AG20443 (cell line): ENCODE measurements at regions not wholly inside any gene's neighbourhood (a gene's known extent, or its start where the extent isn't known, plus 50 kb on each side); places are given as distances from the start of the nearest gene placed in this dataset.
"Not testable (repeated sequence)": the region's sequence is repeated elsewhere in the genome, so short reads cannot be mapped to it uniquely, and the experiment has no call there.

ENCODE experiments used
- DNase-seq: peaks from one replicate; pipeline ENCODE4 v3.0.0; 2012; ENCODE audit warnings: low spot score, mixed read lengths

DNA sequence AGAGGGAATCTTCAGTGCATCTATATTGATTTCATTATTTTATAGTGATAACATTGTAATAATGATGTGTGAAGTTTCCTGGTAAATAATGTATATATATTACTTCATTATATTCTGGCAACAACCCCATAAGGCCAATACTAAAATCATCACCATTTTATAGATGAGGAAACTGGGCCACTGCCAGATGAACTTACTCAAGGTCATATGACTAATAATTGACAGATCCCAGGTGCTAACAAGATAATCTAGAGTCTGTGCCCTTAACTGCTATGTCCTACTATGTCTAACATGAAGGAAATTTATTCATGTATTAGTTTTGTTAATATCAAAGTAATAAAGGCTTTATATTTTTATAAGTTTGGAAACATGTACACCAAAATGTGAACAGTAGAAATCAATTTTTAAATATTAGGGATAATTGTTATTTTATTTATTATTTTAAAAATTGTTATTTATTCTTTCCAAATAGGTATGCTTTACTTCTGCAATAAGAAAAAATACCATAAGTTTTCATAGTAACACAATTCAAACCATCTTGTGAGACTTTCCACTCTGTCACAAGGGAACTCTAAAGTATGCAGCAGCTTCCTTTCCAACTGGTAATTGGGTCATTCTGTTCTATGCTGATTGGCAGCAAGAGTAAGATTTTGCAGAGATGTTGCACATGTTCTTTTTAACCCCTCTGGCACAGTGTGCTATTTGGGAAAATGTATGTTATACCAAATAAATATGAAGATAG lies 90.8 kb upstream of the CMC1 start:
- DNase-seq: no peak

DNA sequence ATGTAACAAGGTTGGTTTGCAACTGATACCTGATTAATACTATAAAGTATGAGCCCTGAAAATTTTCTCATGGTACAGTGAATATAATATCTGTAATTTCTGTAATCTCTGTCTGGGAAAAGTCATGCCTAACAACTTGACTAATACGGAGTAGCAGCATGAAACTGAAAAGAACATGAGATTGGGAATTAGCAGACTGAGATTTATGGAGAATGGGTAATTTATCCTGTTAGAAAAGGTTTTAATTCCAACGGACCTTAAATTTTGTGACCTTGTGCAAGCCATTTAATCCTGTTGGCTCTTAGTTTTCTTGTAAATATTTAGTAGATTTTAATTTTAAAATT lies 90.2 kb upstream of the CMC1 start:
- no peak for DNase-seq

DNA sequence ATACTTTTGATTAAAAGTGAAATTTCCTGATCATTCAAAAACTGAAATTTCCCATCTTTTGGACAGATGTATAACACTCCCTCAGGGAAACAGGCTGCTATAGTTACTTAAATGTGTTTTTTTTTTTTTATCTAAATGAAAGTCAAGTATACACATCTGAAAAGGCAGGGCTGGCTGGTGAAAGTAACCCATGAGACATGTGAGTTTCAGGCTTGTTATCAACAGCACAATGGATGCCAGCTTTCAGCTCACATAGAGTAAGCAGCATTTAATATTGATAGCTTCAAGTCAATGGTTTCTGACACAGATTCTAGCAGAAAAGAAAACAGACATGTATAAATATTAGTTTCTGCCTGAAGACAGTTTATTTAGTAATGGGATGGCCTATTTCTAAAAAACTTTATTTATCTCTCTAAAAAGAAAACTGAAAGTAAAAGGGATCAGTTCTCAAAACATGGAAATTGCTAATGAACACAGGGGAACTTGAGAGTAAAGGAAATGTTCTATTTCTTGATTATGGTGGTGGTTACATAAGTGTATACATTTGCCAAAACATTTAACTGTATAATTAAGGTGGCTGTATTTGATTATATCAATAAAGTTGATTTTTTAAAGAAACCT lies 89.7 kb upstream of the CMC1 start:
- no peak for DNase-seq

DNA sequence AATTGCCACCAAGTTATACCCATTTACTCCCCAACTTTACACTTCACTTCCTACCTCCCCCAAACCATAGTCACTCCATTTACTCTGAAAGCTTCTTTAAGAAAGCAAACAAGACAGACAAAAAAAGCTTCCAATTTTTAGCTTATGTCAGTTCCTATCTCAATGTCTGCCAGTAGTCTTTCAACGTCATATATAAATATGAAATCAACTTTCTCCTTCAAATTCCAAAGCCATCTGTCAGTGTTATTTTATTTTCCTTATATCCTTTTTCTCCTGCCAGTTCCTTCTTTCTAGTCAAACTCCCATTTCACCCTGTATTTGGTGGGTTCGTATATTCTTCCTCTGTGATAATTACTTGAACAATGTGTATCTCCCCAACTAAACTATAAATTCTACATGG lies 85.8 kb upstream of the CMC1 start:
- no peak for DNase-seq

DNA sequence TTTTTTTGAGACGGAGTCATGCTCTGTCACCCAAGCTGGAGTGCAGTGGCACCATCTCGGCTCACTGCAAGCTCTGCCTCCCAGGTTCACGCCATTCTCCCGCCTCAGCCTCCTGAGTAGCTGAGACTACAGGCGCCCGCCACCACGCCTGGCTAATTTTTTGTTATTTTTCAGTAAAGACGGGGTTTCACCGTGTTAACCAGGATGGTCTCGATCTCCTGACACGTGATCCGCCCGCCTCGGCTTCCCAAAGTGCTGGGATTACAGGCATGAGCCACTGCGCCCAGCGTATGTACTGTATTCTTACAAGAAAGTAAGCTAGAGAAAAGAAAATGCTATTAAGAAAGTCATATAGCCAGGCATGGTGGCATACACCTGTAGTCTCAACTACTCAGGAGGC lies 84.8 kb upstream of the CMC1 start:
- DNase-seq: not testable (repeated sequence)

DNA sequence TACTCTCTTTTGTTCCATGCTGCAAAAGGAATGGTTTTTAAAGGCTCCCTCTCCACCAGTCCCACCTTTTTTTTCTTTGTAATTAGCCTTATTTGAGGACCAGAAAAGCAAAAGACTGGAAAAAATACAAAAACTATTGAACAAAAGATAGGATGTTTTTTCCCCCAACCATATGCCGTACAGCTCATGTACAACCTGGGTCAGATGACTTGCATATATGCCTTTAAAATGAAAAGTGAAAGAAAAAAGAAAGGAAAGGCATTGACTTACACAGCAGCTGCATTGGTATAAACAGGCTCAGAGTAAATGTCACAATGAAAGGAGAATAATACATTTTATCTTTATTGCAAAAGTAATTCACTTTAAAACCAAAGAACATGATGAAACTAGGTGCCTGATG lies 69.5 kb upstream of the CMC1 start:
- no peak for DNase-seq

DNA sequence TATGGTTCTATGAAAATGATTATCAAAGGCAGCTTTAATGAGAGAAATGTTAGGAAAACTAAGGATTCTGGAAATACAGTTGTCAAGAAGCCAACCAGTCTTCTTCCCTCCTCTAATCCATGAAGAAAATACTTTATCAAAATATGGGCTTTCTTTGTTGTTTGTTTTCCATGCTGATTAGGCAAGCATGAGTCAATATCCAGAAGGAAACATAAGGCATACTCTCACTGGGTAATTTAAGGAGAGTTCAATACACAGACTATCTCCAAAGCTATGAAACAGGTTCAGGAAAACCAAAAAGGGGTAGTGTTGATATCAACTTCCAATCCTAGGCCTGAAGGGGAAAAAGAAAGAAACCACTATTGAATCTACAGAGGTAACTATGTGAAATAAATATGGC lies 68.7 kb upstream of the CMC1 start:
- DNase-seq: no peak

DNA sequence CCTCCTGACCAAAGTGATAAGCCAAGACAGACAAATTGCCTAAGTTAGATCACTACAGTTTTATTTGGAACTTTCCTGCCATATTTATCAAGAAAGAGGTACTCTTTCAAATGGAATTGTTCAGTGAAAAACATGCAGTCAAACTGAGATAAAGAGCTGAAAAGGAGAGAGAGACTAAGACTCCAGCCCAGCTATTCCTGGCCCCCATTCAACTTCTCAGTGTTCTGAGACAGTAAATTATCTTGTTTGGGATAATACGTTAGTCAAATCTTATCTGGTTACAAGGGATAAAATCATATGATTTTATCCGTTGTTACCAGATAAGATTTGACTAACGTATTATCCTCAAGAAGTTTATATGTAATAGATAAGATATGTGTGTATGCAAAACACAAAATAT lies 67.6 kb upstream of the CMC1 start:
- no peak for DNase-seq

DNA sequence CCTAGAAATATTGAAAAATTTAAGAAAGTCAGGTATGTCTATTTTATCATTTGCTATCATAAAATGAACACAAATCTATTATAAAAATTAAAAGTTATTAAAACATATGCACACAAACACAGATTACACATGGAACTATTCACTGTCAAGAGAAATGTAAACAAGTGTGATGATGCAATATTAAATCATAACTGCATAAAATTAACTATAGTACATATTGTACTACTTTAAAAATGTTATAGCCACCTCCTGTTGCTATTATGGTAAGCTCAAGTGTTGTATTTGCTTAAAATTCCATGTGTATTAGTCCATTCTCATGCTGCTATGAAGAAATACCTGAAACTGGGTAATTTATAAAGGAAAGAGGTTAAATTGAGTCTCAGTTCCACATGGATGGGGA lies 54.7 kb upstream of the CMC1 start:
- DNase-seq: no peak

DNA sequence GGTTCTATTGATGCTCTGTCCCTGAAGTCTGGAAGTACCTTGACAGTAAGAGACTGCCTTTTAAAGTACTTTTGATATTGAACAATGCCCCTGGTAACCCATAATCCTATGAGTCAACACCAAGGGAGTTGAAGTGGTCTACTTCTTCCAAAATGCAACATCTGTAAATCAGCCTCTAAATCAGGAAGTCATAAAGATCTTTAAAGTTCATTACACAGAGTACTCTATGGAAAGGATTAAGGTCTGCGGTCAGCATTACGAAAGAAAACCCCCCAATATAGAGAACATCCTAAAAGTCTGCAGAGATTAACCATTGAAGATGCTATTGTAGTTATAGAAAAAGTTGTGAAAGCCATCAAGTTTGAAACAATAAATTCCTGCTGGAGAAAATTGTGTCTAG lies 52.7 kb upstream of the CMC1 start:
- DNase-seq: no peak

DNA sequence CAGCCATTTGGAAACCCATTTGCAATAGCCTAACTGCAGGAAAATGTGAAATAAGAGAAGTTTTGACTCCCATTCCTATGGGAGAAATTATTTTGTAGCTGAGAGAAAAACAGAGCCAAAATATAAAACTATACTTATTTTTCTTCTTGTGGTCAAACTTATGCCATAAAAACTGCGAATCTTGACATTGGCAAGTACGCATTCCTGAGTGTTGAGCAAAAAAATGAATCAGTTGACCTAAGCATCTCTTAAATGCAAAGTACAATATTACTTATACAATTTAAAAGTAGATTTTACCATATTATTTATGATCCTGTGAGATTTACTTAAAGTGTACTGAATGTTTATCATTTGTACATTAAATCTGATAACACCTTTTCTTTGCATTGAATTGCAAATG lies 50.1 kb upstream of the CMC1 start:
- no peak for DNase-seq
